Spleen (tissue), 7 donors: ENCODE measurements at regions not wholly inside any gene's neighbourhood (a gene's known extent, or its start where the extent isn't known, plus 50 kb on each side); places are given as distances from the start of the nearest gene placed in this dataset.

Experiments used
- POLR2A ChIP-seq, 3 donors: fragments of 450-650 bp; IDR thresholded peaks; one replicate each; pipeline ENCODE4 v1.5.1; 2017; ENCODE audit warnings: antibody characterized with exemption in 3 of 3, mild to moderate bottlenecking in 1 of 3
- TF ChIP-seq, protein P1 (sequence below), 11 experiments: fragments of 200-600 bp in 7 of 11; fragments of 450-650 bp in 4 of 11; sonication (generic) in 4 of 11; IDR thresholded peaks in 8 of 11; conservative IDR thresholded peaks in 3 of 11; 1 replicate in 7 of 11; 2 replicates in 4 of 11; pipeline versions ENCODE4 v1.4.0 to v1.8.0; 2016 to 2021; ENCODE audit warnings: antibody characterized with exemption in 11 of 11, inconsistent platforms in 4 of 11, mild to moderate bottlenecking in 1 of 11
- donor health status: DM: no; HTN: no; CAD: no; lungs with moderate emphysema.
- donor health status: DM: no; HTN: no; CAD: no.
- donor health status: DM: no; HTN: no; CAD: no.

DNA sequence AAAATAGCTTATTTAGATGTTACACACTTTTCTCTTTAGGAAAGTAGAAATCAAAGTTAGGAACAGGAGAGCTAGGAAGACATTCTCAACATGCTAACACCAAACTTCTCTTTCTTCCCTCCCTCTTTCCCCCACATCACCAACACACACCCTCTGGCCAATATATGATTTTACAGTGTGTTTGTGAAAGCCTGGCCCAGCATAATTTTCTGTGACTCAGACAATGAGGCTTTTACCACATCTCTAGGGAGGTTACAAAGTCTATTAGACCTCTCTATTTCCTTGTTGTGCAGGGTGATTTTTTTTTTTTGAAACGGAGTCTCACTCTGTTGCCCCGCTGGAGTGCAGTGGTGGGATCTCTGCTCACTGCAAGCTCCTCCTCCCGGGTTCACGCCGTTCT, 189.9 kb downstream of the AASDH start:
- TF ChIP-seq, protein P1, sequence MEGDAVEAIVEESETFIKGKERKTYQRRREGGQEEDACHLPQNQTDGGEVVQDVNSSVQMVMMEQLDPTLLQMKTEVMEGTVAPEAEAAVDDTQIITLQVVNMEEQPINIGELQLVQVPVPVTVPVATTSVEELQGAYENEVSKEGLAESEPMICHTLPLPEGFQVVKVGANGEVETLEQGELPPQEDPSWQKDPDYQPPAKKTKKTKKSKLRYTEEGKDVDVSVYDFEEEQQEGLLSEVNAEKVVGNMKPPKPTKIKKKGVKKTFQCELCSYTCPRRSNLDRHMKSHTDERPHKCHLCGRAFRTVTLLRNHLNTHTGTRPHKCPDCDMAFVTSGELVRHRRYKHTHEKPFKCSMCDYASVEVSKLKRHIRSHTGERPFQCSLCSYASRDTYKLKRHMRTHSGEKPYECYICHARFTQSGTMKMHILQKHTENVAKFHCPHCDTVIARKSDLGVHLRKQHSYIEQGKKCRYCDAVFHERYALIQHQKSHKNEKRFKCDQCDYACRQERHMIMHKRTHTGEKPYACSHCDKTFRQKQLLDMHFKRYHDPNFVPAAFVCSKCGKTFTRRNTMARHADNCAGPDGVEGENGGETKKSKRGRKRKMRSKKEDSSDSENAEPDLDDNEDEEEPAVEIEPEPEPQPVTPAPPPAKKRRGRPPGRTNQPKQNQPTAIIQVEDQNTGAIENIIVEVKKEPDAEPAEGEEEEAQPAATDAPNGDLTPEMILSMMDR (IDR thresholded peaks at IDR 0.05 in 8 of 11, conservative IDR thresholded peaks at IDR 0.05 in 3 of 11): no peak
- no peak for TF ChIP-seq POLR2A (IDR thresholded peaks at IDR 0.05)
